WTC11 (cell line): ENCODE measurements at regions not wholly inside any gene's neighbourhood (a gene's known extent, or its start where the extent isn't known, plus 50 kb on each side); places are given as distances from the start of the nearest gene placed in this dataset.

Source experiments
- ATAC-seq: fragments of 200-7000 bp; cut with Tn5 transposase; 2 replicates; pipeline ENCODE4 v1.10.0; 2021; ENCODE audit warnings: mild to moderate bottlenecking, moderate library complexity
- CTCF ChIA-PET: fragments of 300-600 bp; sonication (Branson Sonifier 250); formaldehyde crosslinking; loops from one replicate; lab custom pipeline; 2021; ENCODE audit warnings: antibody characterized with exemption; lab: Charles Lee
- POLR2A ChIA-PET: fragments of 350-600 bp; sonication (Branson Sonifier 250); formaldehyde crosslinking; loops from one replicate; lab custom pipeline; 2021; ENCODE audit warnings: antibody characterized with exemption; lab: Charles Lee
- DNase-seq: peaks from one replicate; pipeline ENCODE4 v3.0.0; 2021; ENCODE audit warnings: low spot score
- H3K27ac Mint-ChIP-seq: 2 replicates; pipeline ENCODE4 v1.8.0; 2021; ENCODE audit warnings: mixed read lengths
- H3K27me3 Mint-ChIP-seq: 2 replicates; pipeline ENCODE4 v1.8.0; 2021; ENCODE audit warnings: low read depth, mild to moderate bottlenecking, moderate library complexity, mixed read lengths
- H3K36me3 Mint-ChIP-seq: 2 replicates; pipeline ENCODE4 v1.8.0; 2021; ENCODE audit warnings: mixed read lengths
- H3K4me1 Mint-ChIP-seq: 2 replicates; pipeline ENCODE4 v1.8.0; 2022; ENCODE audit warnings: mixed read lengths
- H3K4me3 Mint-ChIP-seq: 2 replicates; pipeline ENCODE4 v1.8.0; 2021; ENCODE audit warnings: mild to moderate bottlenecking, moderate library complexity, mixed read lengths
- H3K9me3 Mint-ChIP-seq: 2 replicates; pipeline ENCODE4 v1.8.0; 2021; ENCODE audit warnings: mixed read lengths
- CBFB ChIP-seq: sonication (generic); formaldehyde crosslinking; IDR thresholded peaks from 2 replicates; pipeline ENCODE4 v1.8.1; 2022; ENCODE audit warnings: mild to moderate bottlenecking, low read depth, missing genetic modification reagents
- ELF4 ChIP-seq: sonication (generic); formaldehyde crosslinking; IDR thresholded peaks from 2 replicates; pipeline ENCODE4 v1.8.1; 2022; ENCODE audit warnings: low read depth, mild to moderate bottlenecking, moderate library complexity, missing genetic modification reagents
- GTF2I ChIP-seq: fragments of 250-450 bp; sonication (Bioruptor Pico); conservative IDR thresholded peaks from 2 replicates; pipeline ENCODE4 v1.4.0; 2021; ENCODE audit warnings: mild to moderate bottlenecking
- NFATC4 ChIP-seq: fragments of 250-450 bp; sonication (Bioruptor Pico); IDR thresholded peaks from 2 replicates; pipeline ENCODE4 v1.9.0; 2021; ENCODE audit warnings: mild to moderate bottlenecking
- RORB ChIP-seq: fragments of 250-450 bp; sonication (Bioruptor Pico); IDR thresholded peaks from 2 replicates; pipeline ENCODE4 v1.9.0; 2021; ENCODE audit warnings: mild to moderate bottlenecking
- SP1 ChIP-seq: sonication (generic); formaldehyde crosslinking; conservative IDR thresholded peaks from 2 replicates; pipeline ENCODE4 v1.8.1; 2022; ENCODE audit warnings: missing genetic modification reagents
- TEAD1 ChIP-seq: sonication (generic); formaldehyde crosslinking; IDR thresholded peaks from 2 replicates; pipeline ENCODE4 v1.8.0; 2022; ENCODE audit warnings: mild to moderate bottlenecking, missing genetic modification reagents
- ZBTB21 ChIP-seq: sonication (generic); formaldehyde crosslinking; IDR thresholded peaks from 2 replicates; pipeline ENCODE4 v1.8.1; 2023; ENCODE audit warnings: mild to moderate bottlenecking, missing genetic modification reagents, borderline replicate concordance
- ZNF423 ChIP-seq: fragments of 250-450 bp; sonication (Bioruptor Pico); IDR thresholded peaks from 2 replicates; pipeline ENCODE4 v2.1.2; 2022; ENCODE audit warnings: mild to moderate bottlenecking, moderate library complexity
- ZNF671 ChIP-seq: fragments of 250-450 bp; sonication (Bioruptor Pico); IDR thresholded peaks from 2 replicates; pipeline ENCODE4 v1.8.0; 2021; ENCODE audit warnings: mild to moderate bottlenecking
- TF ChIP-seq, protein P1 (sequence below): fragments of 250-450 bp; sonication (Bioruptor Pico); IDR thresholded peaks from 2 replicates; pipeline ENCODE4 v1.9.0; 2021; ENCODE audit warnings: mild to moderate bottlenecking, borderline replicate concordance
- TF ChIP-seq, protein P2 (sequence below): sonication (generic); formaldehyde crosslinking; IDR thresholded peaks from 2 replicates; pipeline ENCODE4 v1.8.0; 2022; ENCODE audit warnings: mild to moderate bottlenecking, missing genetic modification reagents
- TF ChIP-seq, protein P3 (sequence below): fragments of 200-600 bp; IDR thresholded peaks from 2 replicates; pipeline ENCODE4 v1.8.0; 2022; ENCODE audit warnings: antibody characterized with exemption
- TF ChIP-seq, protein P4 (sequence below): sonication (generic); formaldehyde crosslinking; IDR thresholded peaks from 2 replicates; pipeline ENCODE4 v1.8.1; 2022; ENCODE audit warnings: low read depth, mild to moderate bottlenecking, moderate library complexity, missing genetic modification reagents, borderline replicate concordance
- TF ChIP-seq, protein P5 (sequence below): sonication (generic); formaldehyde crosslinking; IDR thresholded peaks from 2 replicates; pipeline ENCODE4 v1.8.0; 2022; ENCODE audit warnings: mild to moderate bottlenecking, missing genetic modification reagents
- TF ChIP-seq, protein P6 (sequence below): sonication (generic); formaldehyde crosslinking; IDR thresholded peaks from 2 replicates; pipeline ENCODE4 v1.8.0; 2023; ENCODE audit warnings: mild to moderate bottlenecking, missing genetic modification reagents

DNA sequence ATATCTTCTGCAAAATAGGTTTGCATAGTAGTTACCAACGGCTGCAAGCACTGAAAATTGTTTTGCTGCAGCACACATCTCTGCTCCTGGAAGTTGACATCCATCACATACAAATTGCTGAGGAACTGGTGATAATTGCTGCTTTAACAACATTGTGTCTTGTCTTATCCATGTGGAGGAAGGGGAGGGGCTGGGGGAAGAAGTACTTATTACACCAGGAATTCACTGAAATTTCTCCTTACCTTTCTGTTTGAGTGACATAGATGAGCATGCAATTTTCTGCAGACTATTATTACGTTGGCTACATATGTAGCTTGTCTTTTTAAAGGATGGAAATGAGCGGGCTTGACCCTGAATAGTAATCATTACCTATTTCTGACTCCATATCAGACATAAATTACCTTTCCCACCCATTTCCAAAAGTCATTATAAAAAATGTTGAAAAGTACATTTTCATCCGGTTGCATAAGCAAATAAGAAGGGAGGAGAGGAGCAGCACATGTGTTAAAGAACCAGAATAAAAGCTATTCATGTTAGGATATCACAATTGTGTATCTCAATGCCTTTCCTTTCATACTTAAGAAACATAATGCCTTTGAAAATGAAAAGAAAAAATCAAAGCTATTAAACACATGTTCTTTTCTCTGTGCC is 1905.6 kb downstream of the PCDH7 start (continued):
- TF ChIP-seq, protein P1, sequence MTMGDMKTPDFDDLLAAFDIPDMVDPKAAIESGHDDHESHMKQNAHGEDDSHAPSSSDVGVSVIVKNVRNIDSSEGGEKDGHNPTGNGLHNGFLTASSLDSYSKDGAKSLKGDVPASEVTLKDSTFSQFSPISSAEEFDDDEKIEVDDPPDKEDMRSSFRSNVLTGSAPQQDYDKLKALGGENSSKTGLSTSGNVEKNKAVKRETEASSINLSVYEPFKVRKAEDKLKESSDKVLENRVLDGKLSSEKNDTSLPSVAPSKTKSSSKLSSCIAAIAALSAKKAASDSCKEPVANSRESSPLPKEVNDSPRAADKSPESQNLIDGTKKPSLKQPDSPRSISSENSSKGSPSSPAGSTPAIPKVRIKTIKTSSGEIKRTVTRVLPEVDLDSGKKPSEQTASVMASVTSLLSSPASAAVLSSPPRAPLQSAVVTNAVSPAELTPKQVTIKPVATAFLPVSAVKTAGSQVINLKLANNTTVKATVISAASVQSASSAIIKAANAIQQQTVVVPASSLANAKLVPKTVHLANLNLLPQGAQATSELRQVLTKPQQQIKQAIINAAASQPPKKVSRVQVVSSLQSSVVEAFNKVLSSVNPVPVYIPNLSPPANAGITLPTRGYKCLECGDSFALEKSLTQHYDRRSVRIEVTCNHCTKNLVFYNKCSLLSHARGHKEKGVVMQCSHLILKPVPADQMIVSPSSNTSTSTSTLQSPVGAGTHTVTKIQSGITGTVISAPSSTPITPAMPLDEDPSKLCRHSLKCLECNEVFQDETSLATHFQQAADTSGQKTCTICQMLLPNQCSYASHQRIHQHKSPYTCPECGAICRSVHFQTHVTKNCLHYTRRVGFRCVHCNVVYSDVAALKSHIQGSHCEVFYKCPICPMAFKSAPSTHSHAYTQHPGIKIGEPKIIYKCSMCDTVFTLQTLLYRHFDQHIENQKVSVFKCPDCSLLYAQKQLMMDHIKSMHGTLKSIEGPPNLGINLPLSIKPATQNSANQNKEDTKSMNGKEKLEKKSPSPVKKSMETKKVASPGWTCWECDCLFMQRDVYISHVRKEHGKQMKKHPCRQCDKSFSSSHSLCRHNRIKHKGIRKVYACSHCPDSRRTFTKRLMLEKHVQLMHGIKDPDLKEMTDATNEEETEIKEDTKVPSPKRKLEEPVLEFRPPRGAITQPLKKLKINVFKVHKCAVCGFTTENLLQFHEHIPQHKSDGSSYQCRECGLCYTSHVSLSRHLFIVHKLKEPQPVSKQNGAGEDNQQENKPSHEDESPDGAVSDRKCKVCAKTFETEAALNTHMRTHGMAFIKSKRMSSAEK (CRISPR knock-in tag): no peak
- TF ChIP-seq ZNF671 (no peak), RORB (CRISPR knock-in tag) (no peak), ZNF423 (CRISPR knock-in tag) (no peak), GTF2I (CRISPR knock-in tag) (no peak)
- TF ChIP-seq, protein P2, sequence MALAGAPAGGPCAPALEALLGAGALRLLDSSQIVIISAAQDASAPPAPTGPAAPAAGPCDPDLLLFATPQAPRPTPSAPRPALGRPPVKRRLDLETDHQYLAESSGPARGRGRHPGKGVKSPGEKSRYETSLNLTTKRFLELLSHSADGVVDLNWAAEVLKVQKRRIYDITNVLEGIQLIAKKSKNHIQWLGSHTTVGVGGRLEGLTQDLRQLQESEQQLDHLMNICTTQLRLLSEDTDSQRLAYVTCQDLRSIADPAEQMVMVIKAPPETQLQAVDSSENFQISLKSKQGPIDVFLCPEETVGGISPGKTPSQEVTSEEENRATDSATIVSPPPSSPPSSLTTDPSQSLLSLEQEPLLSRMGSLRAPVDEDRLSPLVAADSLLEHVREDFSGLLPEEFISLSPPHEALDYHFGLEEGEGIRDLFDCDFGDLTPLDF (CRISPR knock-in tag): no peak
- TF ChIP-seq, protein P3, sequence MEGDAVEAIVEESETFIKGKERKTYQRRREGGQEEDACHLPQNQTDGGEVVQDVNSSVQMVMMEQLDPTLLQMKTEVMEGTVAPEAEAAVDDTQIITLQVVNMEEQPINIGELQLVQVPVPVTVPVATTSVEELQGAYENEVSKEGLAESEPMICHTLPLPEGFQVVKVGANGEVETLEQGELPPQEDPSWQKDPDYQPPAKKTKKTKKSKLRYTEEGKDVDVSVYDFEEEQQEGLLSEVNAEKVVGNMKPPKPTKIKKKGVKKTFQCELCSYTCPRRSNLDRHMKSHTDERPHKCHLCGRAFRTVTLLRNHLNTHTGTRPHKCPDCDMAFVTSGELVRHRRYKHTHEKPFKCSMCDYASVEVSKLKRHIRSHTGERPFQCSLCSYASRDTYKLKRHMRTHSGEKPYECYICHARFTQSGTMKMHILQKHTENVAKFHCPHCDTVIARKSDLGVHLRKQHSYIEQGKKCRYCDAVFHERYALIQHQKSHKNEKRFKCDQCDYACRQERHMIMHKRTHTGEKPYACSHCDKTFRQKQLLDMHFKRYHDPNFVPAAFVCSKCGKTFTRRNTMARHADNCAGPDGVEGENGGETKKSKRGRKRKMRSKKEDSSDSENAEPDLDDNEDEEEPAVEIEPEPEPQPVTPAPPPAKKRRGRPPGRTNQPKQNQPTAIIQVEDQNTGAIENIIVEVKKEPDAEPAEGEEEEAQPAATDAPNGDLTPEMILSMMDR: no peak

DNA sequence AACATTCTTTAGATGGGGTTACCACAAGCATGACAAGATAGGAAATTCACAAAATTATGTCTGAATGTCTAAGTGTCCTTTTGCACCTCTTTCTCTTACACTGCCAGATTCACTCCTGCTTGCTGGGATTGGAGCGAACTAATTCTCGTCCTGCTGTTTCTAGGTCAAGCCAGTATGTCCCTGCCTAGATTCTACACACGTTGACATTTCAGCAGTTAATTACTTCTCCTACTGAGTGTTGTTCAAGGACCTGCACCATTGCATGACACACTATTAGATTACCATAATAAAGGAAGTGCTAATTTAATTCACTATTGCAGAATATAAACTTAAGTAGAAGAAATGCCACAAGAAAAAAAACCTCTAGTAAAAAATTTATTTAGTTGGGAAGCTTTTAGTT is 1911.7 kb downstream of the PCDH7 start:
- peak; percentile 84 for ATAC-seq
- H3K27me3 Mint-ChIP-seq: no peaks in the 10 kb centered on the region
- CTCF ChIA-PET: no interaction called here

DNA sequence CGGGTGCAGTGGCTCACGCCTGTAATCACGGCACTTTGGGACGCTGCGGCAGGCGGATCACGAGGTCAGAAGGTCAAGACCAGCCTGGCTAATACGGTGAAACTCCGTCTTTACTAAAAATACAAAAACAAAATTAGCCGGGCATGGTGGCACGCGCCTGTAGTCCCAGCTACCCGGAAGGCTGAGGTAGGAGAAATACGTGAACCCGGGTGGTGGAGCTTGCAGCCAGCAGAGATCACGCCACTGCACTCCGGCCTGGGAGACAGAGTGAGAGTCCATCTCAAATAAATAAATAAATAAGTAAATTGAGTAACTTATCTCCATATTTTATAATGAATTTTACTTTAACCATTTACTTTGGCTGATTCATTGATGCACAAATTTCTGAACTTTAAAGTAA is 1913.3 kb downstream of the PCDH7 start:
- H3K4me1 Mint-ChIP-seq: peaks cover 12% of the 10 kb centered on the region
- H3K9me3 Mint-ChIP-seq: peaks cover 7% of the 10 kb centered on the region; the same call in 1 of the 2 replicates
- no peak overlapping the region for H3K27ac Mint-ChIP-seq
- DNase-seq: no peak
- POLR2A ChIA-PET: no interaction called here
- TF ChIP-seq TEAD1 (CRISPR knock-in tag): no peak
- CTCF ChIA-PET: no interaction called here
- H3K27me3 Mint-ChIP-seq: no peaks in the 10 kb centered on the region
- ATAC-seq: no peak
- H3K36me3 Mint-ChIP-seq: peaks cover 5% of the 10 kb centered on the region; the same call in 1 of the 2 replicates
- H3K4me3 Mint-ChIP-seq: no peak overlapping the region

More for the DNA sequence above, 1911.7 kb downstream of the PCDH7 start:
- no peak for TF ChIP-seq ZBTB21 (CRISPR knock-in tag)
- TF ChIP-seq, all 79 proteins: peak for 0
- Mint-ChIP-seq H3K4me3 (no peak overlapping the region), H3K9me3 (peaks cover 17% of the 10 kb centered on the region), H3K4me1 (peaks cover 9% of the 10 kb centered on the region), H3K27ac (0 out of 2 replicates have a peak overlapping the region, but pooled peaks have one; percentile 45), H3K36me3 (peaks cover 11% of the 10 kb centered on the region)
- no peak for DNase-seq
- POLR2A ChIA-PET: no interaction called here

DNA sequence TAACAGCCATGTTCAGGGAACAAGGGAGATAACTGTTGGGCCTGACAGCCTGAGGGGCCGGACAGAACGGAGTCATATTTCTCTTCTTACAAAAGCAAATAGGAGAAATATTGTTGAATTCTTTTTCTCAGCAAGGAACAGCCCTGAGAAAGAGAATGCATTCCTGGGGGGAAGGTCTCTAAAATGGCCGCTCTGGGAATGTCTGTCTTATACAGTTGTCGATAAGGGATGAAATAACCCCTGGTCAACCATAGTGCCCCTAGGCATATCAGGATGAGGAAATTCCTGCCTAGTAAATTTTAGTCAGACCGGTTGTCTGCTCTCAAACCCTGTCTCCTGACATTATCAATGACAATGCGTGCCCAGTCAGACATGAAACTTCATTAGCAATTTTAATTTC is 1925.5 kb downstream of the PCDH7 start:
- POLR2A ChIA-PET: no interaction called here
- peaks cover 66% of the 10 kb centered on the region for H3K9me3 Mint-ChIP-seq
- no peak for DNase-seq
- CTCF ChIA-PET: no interaction called here
- no peak for ATAC-seq
- H3K27ac Mint-ChIP-seq: no peak overlapping the region
- no peak overlapping the region for H3K4me3 Mint-ChIP-seq
- H3K4me1 Mint-ChIP-seq: no peaks in the 10 kb centered on the region
- no peaks in the 10 kb centered on the region for H3K27me3 Mint-ChIP-seq
- H3K36me3 Mint-ChIP-seq: peaks cover 60% of the 10 kb centered on the region
- TF ChIP-seq RORB (CRISPR knock-in tag) (no peak), NFATC4 (CRISPR knock-in tag) (no peak), CBFB (CRISPR knock-in tag) (no peak), SP1 (no peak), ELF4 (CRISPR knock-in tag) (no peak)
- TF ChIP-seq, protein P4, sequence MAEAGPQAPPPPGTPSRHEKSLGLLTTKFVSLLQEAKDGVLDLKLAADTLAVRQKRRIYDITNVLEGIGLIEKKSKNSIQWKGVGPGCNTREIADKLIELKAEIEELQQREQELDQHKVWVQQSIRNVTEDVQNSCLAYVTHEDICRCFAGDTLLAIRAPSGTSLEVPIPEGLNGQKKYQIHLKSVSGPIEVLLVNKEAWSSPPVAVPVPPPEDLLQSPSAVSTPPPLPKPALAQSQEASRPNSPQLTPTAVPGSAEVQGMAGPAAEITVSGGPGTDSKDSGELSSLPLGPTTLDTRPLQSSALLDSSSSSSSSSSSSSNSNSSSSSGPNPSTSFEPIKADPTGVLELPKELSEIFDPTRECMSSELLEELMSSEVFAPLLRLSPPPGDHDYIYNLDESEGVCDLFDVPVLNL (CRISPR knock-in tag): no peak
- TF ChIP-seq, protein P5, sequence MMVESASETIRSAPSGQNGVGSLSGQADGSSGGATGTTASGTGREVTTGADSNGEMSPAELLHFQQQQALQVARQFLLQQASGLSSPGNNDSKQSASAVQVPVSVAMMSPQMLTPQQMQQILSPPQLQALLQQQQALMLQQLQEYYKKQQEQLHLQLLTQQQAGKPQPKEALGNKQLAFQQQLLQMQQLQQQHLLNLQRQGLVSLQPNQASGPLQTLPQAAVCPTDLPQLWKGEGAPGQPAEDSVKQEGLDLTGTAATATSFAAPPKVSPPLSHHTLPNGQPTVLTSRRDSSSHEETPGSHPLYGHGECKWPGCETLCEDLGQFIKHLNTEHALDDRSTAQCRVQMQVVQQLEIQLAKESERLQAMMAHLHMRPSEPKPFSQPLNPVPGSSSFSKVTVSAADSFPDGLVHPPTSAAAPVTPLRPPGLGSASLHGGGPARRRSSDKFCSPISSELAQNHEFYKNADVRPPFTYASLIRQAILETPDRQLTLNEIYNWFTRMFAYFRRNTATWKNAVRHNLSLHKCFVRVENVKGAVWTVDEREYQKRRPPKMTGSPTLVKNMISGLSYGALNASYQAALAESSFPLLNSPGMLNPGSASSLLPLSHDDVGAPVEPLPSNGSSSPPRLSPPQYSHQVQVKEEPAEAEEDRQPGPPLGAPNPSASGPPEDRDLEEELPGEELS (CRISPR knock-in tag): no peak
- TF ChIP-seq, protein P6, sequence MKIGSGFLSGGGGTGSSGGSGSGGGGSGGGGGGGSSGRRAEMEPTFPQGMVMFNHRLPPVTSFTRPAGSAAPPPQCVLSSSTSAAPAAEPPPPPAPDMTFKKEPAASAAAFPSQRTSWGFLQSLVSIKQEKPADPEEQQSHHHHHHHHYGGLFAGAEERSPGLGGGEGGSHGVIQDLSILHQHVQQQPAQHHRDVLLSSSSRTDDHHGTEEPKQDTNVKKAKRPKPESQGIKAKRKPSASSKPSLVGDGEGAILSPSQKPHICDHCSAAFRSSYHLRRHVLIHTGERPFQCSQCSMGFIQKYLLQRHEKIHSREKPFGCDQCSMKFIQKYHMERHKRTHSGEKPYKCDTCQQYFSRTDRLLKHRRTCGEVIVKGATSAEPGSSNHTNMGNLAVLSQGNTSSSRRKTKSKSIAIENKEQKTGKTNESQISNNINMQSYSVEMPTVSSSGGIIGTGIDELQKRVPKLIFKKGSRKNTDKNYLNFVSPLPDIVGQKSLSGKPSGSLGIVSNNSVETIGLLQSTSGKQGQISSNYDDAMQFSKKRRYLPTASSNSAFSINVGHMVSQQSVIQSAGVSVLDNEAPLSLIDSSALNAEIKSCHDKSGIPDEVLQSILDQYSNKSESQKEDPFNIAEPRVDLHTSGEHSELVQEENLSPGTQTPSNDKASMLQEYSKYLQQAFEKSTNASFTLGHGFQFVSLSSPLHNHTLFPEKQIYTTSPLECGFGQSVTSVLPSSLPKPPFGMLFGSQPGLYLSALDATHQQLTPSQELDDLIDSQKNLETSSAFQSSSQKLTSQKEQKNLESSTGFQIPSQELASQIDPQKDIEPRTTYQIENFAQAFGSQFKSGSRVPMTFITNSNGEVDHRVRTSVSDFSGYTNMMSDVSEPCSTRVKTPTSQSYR: no peak
